NCI-H2227 treated with DMSO at 0.1 percent for 48 hours (cell line): ENCODE measurements at regions not wholly inside any gene's neighbourhood (a gene's known extent, or its start where the extent isn't known, plus 50 kb on each side); places are given as distances from the start of the nearest gene placed in this dataset.

Source experiments
- DNase-seq: peaks from one replicate; lab custom pipeline; 2025; lab: John Stamatoyannopoulos, UW

DNA sequence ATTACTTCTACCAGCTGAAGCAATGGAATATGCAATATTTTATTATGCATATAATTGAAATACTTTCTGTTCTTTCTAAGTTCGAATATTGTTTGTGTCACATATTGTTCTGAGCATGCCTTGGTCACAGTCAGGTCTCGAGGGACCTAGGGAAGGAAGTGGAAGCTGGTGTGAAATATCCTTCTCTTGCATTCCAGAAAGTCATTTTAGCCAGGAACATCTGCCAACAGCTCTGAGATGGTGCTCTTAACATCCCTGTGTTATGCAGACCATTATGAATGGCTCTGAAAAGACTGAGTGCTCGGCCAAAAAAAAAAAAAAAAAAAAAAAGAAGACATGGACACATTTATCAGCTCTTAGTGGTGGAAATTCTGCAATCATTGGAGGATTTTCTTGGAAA is 132.7 kb upstream of the JAG1 start:
- DNase-seq = no peak

DNA sequence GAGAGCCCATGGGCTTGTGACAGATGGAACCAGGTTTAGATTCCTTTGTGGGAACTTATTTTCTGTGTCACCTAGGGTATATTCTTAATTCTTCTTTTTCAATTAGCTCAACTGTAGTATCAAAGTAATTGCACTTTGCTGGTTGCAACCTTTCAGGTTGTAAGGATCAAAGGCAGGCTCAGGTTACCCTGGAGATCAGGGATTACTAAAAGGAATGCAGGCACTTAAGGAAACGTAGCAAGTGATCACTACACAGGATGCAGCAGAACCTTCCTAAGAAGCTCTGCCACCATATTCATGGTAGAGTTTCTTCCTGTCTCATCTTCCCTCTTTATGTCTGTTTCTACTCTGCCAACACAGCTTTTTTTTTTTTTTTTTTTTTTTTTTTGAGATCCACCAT is 133.2 kb upstream of the JAG1 start:
- no peak for DNase-seq

GRCh38 chr20:10812759-10813327 is 139.0 kb upstream of the JAG1 start:
- DNase-seq = peak; percentile 71

DNA sequence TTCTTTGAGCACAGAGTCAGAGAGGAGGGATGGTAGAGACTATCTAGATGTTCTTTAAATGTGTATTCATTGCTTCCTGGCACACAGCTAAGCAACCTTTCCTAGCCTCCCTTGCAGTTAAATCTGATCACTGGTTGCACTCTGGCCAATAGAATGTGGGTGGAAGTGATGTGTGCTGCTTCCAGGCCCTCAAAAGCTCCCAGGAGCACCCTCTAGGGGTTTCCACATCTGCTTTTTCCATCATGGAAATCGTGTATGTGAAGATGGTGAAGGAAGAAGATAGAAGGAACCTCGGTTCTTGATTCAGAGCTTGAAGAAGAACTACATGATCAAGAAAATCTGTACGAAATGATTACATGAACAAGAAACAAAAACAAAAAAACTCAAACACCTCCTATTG is 149.8 kb upstream of the JAG1 start:
- no peak for DNase-seq

DNA sequence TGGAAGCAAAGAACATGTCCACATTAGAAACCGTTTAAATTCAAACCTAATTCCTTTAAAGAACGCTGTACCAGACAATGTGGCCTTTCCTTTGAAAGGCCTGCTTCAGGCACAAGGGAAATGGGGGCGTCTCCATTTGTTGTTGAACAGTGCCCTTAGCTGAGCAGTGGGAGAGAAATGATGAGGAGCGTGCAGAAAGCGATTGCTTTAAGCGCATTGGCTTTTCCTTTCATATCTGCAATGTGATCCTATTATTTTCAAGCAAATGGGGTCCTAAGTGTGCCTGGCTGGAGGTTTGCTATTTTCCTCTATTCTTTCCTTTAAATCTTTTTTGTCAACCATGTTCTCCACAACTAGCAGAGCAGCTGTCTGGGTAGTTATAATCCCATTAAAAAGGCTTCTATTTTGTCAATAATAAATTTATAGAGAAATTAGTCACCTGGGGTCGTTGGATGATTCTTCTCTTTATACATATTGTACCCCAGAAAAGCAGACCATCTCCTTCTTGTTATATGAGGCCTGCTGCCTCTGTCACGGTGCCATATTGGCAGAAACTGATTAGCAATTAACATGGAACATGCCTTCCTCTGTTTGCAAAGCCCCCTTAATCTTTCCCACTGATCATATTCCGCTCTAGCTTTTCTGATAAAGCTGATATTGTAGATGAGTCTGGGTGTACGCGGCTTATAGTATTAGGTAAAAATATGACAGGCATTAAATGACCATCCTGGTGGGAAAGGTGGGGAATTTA is 151.1 kb upstream of the JAG1 start:
- no peak for DNase-seq

- DNase-seq = no peak
Observed at GRCh38 chr20:10826111-10826510, 152.3 kb upstream of the JAG1 start.

DNA sequence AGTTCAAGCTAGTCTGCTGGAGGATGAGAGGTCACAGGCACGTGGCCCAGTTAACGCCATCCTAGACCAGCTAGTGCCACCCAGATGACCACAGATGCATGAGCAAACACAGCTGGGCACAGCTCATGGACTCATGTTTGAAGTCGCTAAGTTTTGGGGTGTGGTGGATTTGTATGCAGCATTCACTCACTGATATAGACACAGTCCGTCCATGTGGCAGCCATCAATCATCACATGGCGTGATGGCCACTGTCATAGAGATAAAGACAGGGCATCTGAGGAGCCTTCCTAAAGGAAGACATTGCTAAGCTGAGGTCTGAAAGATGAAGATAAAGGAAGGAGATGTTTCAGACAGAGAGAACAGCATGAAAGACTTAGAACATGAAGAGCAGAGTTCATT is 154.4 kb upstream of the JAG1 start:
- DNase-seq = no peak

- DNase-seq = no peak
Observed at GRCh38 chr20:10832141-10832540, 158.3 kb upstream of the JAG1 start.

DNA sequence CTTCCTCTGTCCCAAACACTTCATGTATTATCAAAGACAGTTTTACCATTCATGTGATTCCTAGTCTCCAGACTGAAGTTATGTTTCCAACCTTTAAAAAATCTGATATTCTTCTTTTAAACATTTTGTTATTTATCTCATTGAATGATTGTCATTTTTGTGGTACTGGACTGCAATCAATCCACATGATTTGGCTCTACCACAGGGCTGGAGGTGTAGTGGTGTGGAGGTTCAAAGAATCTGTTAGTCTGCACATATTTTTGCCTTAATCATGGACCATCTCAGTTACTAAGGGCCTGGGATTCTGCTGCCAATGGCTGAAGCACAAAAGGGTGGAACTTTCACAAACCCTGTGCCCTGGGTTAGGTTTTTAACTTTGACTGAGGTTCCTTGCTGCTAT is 164.1 kb upstream of the JAG1 start:
- DNase-seq = no peak

DNA sequence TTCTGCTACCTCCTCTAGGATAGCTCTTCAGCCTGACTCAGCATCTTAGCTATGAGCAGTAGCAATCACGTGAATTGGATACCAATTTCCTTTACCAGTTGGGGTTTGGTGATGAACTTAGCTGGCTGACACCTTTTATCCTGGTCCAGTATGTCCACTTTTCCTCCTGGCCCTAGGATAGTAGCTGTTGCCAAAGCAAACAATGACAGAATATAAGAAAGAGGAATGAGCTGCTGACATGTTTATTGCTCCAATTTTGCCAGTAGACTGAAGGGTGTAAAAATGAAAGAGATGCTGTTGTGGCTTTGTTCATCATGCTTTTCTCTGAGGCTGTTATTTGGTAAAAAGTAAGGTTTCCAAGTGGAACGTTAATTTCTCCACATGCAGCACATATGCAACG is 168.3 kb upstream of the JAG1 start:
- DNase-seq = no peak

GRCh38 chr20:10843146-10843711 is 169.4 kb upstream of the JAG1 start:
- DNase-seq = no peak

- no peak for DNase-seq
Observed at GRCh38 chr20:10846766-10847165, 173.0 kb upstream of the JAG1 start.

DNA sequence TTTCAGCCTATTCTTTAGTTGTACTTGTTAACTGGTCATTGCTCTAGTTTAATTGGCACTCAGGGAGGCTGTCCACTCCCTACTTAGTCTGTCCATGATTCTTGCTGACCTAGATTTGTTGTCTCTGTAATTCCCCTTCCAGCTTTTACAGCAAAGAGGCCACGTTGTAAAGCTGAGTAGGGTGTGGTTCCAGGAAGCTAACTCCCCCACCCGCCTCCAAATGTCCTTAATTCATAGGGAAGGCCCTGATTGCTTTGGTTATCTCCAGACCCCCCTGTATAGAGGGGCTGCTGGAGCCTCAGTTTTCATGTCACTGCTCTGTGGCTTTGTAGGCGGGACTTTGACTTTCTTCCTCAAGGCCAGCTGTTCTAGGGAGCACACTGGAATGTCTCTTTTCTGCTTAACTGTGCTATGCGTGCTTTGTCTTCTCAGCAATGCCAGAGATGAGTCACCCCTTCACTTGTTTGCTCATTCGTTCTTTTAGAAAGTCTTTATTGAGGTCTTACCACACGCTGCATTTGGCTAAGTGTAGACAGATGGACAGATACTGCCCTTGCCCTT is 175.1 kb upstream of the JAG1 start:
- no peak for DNase-seq

DNA sequence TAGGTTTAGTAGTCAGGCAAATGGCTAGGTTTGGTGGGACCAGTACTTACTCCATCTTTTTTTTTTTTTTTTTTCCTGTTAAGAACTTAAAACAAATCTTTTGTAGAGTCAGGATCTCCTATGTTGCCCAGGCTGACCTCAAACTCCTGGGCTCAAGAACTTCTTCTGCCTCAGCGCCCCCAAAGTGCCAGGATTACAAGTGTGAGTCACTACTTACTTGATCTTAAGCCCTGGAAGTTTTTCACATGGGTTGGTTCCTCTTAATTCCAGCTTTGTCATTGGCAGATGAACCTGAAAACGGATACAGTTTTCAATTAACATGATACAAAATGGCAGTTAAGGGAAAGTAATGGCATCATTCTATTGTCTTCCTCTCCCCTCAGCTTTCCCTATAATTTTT is 179.4 kb upstream of the JAG1 start:
- DNase-seq = no peak

DNA sequence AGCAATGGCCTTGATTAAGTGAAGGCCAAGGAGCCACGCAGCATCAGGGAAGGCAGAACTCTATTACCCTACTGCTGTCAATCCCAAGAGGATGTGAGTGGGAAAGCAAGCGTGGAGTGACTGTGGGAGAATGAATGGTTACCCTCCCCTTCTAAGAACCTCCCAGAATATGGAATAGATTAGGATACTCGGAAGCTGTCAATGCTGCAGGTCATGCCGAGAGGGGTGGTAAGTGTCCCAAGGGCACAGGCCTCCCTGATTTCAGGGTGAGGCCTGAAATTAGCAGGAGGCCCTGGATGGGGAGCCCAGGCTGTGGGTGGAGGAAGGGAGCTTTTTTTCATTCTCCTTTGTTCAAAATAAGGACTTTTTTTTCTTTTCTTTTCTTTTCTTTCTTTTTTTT is 179.9 kb upstream of the JAG1 start:
- DNase-seq = no peak

DNA sequence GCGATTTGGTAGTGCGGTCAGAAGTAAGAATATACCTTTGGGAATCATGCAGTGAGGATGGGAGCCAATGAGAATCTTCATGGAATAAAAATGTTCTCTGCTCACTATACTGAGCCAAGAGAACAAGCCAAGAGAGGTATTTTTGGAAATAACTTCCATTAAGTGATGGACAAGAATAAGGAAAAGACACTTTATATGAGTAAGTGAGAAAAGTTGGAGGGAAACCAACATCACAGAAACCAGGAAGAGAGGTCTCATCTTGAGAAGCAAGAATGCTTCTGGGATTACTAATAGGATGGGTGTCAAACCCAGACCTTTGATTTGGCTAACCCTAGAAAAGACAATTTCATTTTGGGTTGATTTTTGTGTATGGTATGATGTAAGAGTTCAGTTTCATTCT is 181.2 kb upstream of the JAG1 start:
- DNase-seq = no peak

- DNase-seq = no peak
Observed at GRCh38 chr20:10855778-10856177, 182.0 kb upstream of the JAG1 start.

- no peak for DNase-seq
Observed at GRCh38 chr20:10856237-10857015, 182.6 kb upstream of the JAG1 start.

GRCh38 chr20:10857352-10858070 is 183.7 kb upstream of the JAG1 start:
- no peak for DNase-seq

DNA sequence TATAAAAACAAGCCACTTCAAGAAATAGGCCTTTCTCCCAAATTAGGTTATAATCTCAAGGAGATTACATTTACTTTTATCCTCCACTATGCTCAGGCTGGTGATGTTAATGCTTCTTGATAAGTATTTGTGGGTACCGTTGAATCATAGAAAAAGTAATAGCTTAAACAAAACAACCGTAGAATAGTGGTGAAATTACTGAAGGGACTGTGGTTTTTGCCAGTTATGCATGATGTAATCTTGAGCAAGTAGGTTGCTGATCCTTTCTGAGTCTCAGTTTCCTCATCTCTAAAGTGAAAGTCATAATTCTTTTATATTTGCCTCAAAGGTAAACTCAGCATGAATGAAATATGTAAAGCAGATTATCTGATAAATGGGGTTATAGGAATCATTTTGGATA is 187.3 kb upstream of the JAG1 start:
- no peak for DNase-seq

- DNase-seq = peak; percentile 48
Observed at GRCh38 chr20:10861619-10862018, 187.8 kb upstream of the JAG1 start.
